SK-N-SH (cell line): ENCODE measurements at regions not wholly inside any gene's neighbourhood (a gene's known extent, or its start where the extent isn't known, plus 50 kb on each side); places are given as distances from the start of the nearest gene placed in this dataset.

Experiments
- GATA2 ChIP-seq: sonication (generic); formaldehyde crosslinking; IDR thresholded peaks from 2 replicates; pipeline ENCODE4 v1.5.0; 2020; ENCODE audit warnings: mild to moderate bottlenecking, missing genetic modification reagents
- TF ChIP-seq, protein P1 (sequence below): IDR thresholded peaks from 2 replicates; pipeline ENCODE4 v1.4.0; 2012; ENCODE audit warnings: low read depth, borderline replicate concordance

DNA sequence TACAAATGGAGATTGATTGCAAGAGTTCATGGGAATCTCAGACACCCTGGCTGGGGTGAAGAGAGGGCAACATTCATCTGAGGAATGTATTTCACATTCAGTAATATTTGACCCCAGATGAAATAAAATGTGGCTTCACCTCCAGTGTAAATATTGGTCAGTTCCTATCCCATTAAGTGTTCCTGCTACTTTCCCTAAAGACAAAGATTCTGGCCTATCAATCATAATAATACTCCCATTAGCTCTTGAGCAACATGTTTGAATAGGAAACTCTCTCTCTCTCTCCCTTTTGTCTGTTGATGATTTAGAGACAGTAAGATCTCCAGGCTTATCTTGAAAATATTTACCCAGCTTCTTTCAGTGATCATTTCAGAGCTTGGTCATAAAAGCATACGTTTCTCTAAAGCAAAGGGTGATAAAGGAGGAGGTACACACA is 70.1 kb downstream of the KCNJ2 start:
- TF ChIP-seq GATA2 (CRISPR knock-in tag), result peak; percentile 35; the same call in 1 of the 2 replicates
- TF ChIP-seq, protein P1, sequence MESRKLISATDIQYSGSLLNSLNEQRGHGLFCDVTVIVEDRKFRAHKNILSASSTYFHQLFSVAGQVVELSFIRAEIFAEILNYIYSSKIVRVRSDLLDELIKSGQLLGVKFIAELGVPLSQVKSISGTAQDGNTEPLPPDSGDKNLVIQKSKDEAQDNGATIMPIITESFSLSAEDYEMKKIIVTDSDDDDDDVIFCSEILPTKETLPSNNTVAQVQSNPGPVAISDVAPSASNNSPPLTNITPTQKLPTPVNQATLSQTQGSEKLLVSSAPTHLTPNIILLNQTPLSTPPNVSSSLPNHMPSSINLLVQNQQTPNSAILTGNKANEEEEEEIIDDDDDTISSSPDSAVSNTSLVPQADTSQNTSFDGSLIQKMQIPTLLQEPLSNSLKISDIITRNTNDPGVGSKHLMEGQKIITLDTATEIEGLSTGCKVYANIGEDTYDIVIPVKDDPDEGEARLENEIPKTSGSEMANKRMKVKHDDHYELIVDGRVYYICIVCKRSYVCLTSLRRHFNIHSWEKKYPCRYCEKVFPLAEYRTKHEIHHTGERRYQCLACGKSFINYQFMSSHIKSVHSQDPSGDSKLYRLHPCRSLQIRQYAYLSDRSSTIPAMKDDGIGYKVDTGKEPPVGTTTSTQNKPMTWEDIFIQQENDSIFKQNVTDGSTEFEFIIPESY, result no peak
